ENCODE measurements at regions not wholly inside any gene's neighbourhood (a gene's known extent, or its start where the extent isn't known, plus 50 kb on each side); places are given as distances from the start of the nearest gene placed in this dataset.
A peak's percentile ranks its signal among the peaks of the same experiment; 100 is the strongest.
"Not testable (repeated sequence)": the region's sequence is repeated elsewhere in the genome, so short reads cannot be mapped to it uniquely, and the experiment has no call there.

DNA sequence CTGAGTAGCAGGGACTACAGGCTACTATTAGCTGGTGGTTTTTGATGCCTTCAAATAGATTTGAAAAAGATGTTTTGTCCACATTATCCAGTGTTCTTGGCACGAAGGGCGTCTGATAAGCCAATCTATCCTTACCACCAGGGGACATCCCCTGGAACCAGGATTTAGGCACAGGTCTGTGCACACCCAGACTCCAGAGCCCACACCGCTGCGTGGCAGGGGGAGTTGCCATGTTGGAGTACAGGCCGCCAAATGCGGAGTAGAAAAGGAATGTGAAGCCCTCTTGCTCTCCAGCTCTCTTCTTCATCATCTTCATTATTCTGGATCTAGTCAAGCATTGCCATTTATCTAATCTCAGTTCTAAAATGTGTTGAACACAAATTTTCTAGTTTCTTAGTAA lies 54.3 kb downstream of the RNU1-4 start:
- not testable (repeated sequence) for DNase-seq

DNA sequence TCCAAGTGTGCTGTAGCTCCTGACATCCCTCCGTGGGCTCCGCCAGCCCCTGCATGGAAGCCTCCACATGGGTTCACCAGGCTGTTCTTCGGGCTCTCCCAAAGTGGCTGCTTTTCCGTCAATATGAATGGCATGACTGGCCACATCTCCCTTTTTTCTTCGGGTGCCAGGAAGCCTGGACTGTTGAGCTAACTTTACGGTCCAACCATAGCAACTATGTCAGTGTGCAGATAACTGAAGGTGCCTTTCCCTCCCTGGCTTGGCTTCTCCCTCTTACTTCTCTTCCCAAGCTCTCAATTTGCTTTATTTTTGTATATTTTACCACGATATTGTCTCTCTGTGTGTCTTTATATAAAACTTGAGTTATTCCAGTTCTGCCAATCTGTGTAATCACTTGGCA lies 54.8 kb downstream of the RNU1-4 start:
- not testable (repeated sequence) for DNase-seq

DNA sequence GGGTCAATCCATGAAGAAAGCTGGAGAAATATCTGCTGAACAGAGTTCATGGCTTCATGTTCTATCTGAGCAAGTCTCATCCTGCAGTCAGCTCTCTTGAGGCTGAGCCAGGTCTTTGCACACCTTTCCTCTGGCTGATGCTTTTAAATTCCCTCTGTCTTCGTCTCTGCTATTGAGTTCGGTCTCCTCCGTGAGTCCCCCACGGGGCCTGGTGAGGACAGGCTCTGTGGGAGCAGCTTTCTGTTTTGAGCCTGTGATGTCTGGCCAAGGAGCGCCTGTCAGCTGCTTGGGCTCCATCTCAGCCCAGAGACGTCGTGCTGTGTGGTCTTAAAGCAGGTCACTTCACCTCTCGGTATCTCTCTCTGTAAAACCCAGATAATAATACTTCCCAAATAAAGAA lies 55.9 kb downstream of the RNU1-4 start:
- DNase-seq, result not testable (repeated sequence)

DNA sequence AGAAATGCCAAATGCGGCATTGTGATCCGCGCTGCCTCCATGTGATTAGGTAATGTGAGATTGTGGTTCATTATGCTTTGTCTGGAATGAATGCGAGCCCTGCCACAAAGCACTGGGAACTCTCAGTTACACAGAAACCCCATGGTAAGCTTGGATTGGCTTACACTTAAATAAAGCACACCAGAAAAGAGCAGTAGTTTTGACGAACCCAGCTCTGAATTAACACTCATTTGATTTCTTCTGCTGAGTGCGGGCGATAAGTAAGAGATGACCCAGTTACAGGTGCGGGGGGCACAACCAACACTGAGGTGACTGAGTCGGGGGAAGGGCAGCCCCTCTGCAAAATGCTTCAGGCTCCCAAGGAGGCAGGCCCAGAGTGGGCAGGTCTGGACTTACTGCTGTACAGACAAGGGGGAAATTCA lies 56.3 kb downstream of the RNU1-4 start:
- DNase-seq, result peak; percentile 36

DNA sequence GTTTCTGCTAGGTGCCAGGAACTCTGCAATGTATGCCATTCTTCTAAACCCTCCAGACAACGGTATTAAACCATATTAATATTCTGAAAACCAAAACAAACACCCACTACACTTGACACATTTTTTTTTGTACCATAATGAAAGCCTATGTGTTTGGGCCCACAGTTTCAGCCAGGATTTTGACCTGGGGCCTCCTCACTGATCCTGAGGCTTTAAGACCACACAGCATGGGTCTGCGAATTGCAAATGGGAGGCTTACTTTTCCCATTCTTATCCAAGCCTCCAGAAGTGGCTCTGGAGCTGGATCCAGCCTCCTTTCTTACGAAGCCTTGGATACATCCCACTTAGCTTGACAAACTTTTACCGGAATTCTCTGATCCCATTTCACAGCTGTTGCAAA lies 56.7 kb downstream of the RNU1-4 start:
- not testable (repeated sequence) for DNase-seq

DNA sequence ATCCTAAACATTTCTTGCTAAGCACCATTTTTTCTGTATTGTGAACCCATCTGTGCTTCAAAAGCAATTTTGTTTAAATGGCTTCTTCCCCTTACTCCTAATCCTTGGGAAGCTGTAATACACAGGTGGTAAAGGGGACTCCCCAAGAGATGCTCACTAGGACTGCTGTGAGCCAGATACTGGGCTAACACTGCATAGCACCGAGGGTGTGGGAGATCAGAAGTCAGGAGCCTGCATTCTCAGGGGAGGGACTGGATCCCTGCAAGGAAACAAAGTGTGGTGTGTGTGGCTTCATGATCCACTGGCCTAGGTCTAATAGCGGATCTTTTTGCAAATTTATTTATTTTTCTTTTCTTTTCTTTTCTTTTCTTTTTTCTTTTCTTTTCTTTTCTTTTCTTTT lies 57.7 kb downstream of the RNU1-4 start:
- DNase-seq, result not testable (repeated sequence)

All from right forelimb (tissue), 1 donor.